ENCODE measurements at regions not wholly inside any gene's neighbourhood (a gene's known extent, or its start where the extent isn't known, plus 50 kb on each side); places are given as distances from the start of the nearest gene placed in this dataset.

- Histone ChIP-seq H3K36me3 (ENCODE audit: control insufficient read depth in 2 of 4, insufficient read depth in 4 of 4, low read length in 3 of 4) (no peaks in the 10 kb centered on the region), H4K8ac (ENCODE audit: extremely low read depth, insufficient read depth, low read length) (no peak overlapping the region), H3K27me3 (replicated peaks in 1 of 4; ENCODE audit: control insufficient read depth in 3 of 4, extremely low read depth in 1 of 4, insufficient read depth in 3 of 4, low read length in 3 of 4) (no peaks in the 10 kb centered on the region), H3K9ac (replicated peaks in 1 of 4; ENCODE audit: extremely low read depth in 1 of 4, low read depth in 3 of 4, low read length in 3 of 4) (no peak overlapping the region), H3K4me1 (replicated peaks in 1 of 4; ENCODE audit: control insufficient read depth in 3 of 4, insufficient read depth in 4 of 4, low read length in 3 of 4) (peaks cover 0 to 2% (median 0%) of the 10 kb centered on the region in 4 experiments; a peak in 1 of 7 replicates), H2BK120ac (replicated peaks; ENCODE audit: low read depth, low read length) (no peak overlapping the region), H2BK12ac (ENCODE audit: low read depth, low read length) (no peak overlapping the region), H3K18ac (ENCODE audit: extremely low read depth, low read length) (no peak overlapping the region), H3K4me2 (ENCODE audit: insufficient read depth in 1 of 2, low read depth in 2 of 2, low read length in 2 of 2) (no peak overlapping the region), H2BK5ac (ENCODE audit: low read depth, low read length) (no peak overlapping the region), H2BK20ac (ENCODE audit: low read length) (no peak overlapping the region), H4K20me1 (replicated peaks in 1 of 2; ENCODE audit: control insufficient read depth in 1 of 2, insufficient read depth in 2 of 2, low read length in 2 of 2) (no peaks in the 10 kb centered on the region), H3K79me1 (ENCODE audit: low read depth, low read length) (no peaks in the 10 kb centered on the region), H3K4me3 (ENCODE audit: extremely low read depth in 1 of 4, insufficient read depth in 2 of 4, low read depth in 3 of 4, low read length in 4 of 4) (no peak overlapping the region), H3K27ac (ENCODE audit: low read depth, low read length) (no peak overlapping the region), H3K56ac (replicated peaks; ENCODE audit: insufficient read length, low read depth, low read length) (no peak overlapping the region), H2BK15ac (ENCODE audit: low read length) (no peak overlapping the region), H3K9me3 (ENCODE audit: insufficient read depth in 2 of 2, low read depth in 1 of 2, low read length in 1 of 2) (peaks cover 0 to 4% of the 10 kb centered on the region in 2 experiments; a peak in 1 of 4 replicates), H3K79me2 (ENCODE audit: control insufficient read depth in 1 of 2, insufficient read depth in 2 of 2, low read length in 2 of 2) (no peaks in the 10 kb centered on the region), H3K23ac (ENCODE audit: insufficient read length) (no peak overlapping the region), H3K23me2 (ENCODE audit: low read depth, low read length) (no peaks in the 10 kb centered on the region), H2AFZ (ENCODE audit: low read length) (no peak overlapping the region), H3K14ac (ENCODE audit: insufficient read length) (no peak overlapping the region), H3K4ac (replicated peaks; ENCODE audit: insufficient read length, low read depth, low read length) (no peak overlapping the region), H2AK5ac (ENCODE audit: low read depth, low read length) (no peak overlapping the region), H4K5ac (ENCODE audit: insufficient read length, low read depth, low read length) (no peak overlapping the region), H4K91ac (replicated peaks; ENCODE audit: insufficient read length, low read length) (no peak overlapping the region)
- FAIRE-seq (no peak), DNase-seq (ENCODE audit: low read depth in 1 of 2, low spot score in 2 of 2) (no peak)
- ChIA-PET POLR2A (ENCODE audit: partially characterized antibody) (no interaction called here), CTCF (ENCODE audit: partially characterized antibody) (interaction anchor here (0.6 to 0.8 kb wide), 2 partner anchors 14 to 258 kb away, joined by 3 read pairs; no protein-coding TSS in a partner anchor)
- WGBS, 2 experiments (ENCODE audit: extremely low coverage in 1 of 2, insufficient coverage in 1 of 2, insufficient read length in 1 of 2, insufficient replicate concordance in 2 of 2, low coverage in 1 of 2, low lambda C conversion rate in 2 of 2, missing lambda C conversion rate in 1 of 2): 95% methylated on average over 3 of the region's 3 CpGs; no CpG with 5 or more reads in 1 of the 2 experiments
- TF ChIP-seq SUZ12 (IDR thresholded peaks at IDR 0.05; ENCODE audit: low read length): no peak
- TF ChIP-seq EGR1 (IDR thresholded peaks at IDR 0.05; ENCODE audit: borderline replicate concordance, low read depth, low read length): no peak
- no peak for TF ChIP-seq MAX (IDR thresholded peaks at IDR 0.05)
- TF ChIP-seq YY1 (IDR thresholded peaks at IDR 0.05; ENCODE audit: low read depth, low read length): no peak
- TF ChIP-seq CHD1 (IDR thresholded peaks at IDR 0.05; ENCODE audit: low read depth, low read length): no peak
- TF ChIP-seq CTCF (IDR thresholded peaks at IDR 0.05; ENCODE audit: control extremely low read depth in 1 of 3, insufficient read depth in 1 of 3, low read depth in 1 of 3, low read length in 3 of 3): no peak
- no peak for TF ChIP-seq BACH1 (IDR thresholded peaks at IDR 0.05; ENCODE audit: low read length)
- TF ChIP-seq NANOG (IDR thresholded peaks at IDR 0.05; ENCODE audit: insufficient read depth, low read depth, low read length, poor library complexity, severe bottlenecking): no peak
- no peak for TF ChIP-seq SRF (IDR thresholded peaks at IDR 0.05; ENCODE audit: low read depth, low read length)
Observed at GRCh38 chr14:58899317-58899713, 261.6 kb downstream of the DACT1 start.
